Fibroblast of gingiva (primary cell): ENCODE measurements at regions not wholly inside any gene's neighbourhood (a gene's known extent, or its start where the extent isn't known, plus 50 kb on each side); places are given as distances from the start of the nearest gene placed in this dataset.
"Not testable (repeated sequence)": the region's sequence is repeated elsewhere in the genome, so short reads cannot be mapped to it uniquely, and the experiment has no call there.

ENCODE experiments used
- DNase-seq: peaks from one replicate; pipeline ENCODE4 v3.0.0-alpha.2; 2011; ENCODE audit warnings: low read depth

DNA sequence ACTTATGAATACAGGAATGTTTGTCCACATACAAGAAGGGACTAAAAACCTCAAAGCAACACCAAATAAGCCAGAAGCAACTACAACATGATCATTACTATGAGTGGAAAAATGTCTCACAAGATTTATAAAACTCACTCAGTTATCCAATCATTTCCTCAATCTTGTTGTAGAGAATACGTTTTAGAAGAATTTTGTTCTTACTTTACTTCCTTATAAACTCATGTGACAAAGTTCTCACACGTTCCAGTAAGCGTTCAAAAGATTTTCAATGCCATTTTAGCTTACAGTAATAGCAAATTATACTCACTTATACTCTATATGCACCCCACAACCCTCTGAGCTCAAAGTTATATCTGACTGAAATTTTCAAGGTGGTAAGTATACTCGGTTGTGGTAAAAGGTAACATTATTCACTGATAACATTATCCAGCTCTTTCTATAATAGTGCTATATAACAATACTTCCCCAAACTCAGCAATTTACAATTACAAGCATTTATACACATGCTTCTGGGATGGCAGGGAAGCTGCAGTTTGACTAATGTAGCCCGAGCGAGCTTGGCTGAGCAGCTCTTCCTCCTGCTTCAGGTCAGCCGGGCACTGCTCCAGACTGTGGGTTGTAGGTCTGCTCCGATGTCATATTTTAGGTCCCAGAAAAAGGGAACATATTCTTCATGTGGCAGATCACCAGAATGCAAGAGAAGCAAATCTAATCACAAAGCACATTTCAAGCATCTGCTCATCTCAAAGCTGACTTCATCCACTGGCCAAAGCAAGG, 226.3 kb downstream of the RCHY1 start:
- DNase-seq = no peak

DNA sequence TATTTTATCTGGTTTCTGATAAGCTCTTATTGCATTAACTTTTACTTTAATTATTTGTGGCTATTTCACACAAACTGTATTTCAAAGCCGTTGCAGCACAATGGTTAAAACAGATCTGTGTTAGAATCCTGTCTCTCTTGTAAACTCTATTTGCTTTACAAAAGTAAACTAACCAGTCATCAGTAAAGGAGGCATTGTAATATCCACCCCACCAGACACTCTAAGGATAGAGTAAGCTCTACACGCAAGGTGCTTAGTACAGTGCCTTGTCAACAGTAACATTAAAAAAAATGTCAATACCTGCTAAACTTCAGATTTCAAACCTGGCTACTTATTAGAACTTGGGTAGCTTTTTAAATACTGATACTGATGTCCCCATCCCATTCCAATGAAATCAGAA, 228.4 kb downstream of the RCHY1 start:
- no peak for DNase-seq

DNA sequence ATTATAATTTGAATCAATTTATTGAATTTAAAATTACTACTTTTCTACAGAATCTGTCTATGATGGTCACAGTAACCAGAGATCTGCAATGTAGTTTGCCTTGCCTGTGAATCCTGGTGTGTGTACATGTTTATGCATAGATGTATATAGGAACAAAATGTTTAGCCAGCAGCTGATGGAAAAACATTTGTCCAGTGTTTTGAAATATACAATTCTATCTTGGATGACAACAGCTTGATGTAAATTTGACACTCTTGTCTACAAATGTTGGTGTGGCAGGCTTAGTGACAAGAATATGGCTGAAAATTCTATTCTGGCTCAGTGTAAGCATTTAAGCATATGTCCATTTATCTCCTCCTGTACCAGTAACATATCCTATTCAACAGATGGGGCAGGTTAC, 229.4 kb downstream of the RCHY1 start:
- DNase-seq = no peak

DNA sequence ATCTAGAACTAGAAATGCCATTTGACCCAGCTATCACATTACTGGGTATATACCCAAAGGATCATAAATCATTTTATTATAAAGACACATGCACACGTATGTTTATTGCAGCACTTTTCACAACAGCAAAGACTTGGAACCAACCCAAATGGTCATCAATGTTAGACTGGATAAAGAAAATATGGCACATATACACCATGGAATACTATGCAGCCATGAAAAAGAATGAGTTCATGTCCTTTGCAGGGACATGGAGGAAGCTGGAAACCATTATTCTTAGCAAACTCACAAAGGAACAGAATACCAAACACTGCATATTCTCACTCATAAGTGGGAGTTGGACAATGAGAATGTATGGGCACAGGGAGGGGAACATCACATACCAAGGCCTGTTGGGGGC, 233.7 kb downstream of the RCHY1 start:
- not testable (repeated sequence) for DNase-seq

DNA sequence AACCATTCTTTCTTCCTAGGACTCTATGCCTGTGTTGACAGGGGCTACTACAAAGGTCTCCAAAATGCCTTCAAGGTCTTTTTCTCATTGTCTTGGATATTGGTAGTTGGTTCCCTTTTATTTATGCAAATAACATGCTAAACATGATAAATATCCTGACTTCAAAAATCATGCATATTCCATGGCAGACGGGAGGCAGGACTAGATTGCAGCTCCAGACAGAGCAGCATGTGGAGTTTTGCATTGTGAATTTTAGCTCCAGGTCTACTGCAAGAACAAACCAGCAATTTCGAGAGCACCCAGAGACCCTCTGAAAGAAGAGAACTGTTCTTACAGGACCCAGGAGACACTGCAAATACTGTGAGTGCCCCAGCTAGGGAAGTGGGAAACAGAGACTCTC, 254.9 kb downstream of the RCHY1 start:
- DNase-seq = no peak

DNA sequence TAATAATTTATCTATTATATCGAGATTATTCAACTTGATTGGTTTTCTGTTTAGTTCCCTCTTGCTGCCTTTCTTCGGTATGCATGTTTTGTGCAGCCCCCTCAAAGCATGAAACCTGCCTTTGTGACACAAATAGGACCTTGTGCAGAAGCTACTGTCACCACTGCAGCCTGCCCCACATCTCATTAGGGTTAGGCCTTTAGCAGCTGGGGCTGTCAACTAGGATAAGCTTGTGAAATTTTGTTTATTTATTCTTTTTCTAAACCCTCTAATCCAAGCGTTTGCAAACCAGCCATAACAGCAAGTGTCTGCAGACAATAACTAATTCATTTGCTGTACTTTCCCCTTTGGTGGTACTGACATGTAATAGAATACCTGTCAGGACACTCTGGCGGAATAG, 258.9 kb downstream of the RCHY1 start:
- DNase-seq = no peak

DNA sequence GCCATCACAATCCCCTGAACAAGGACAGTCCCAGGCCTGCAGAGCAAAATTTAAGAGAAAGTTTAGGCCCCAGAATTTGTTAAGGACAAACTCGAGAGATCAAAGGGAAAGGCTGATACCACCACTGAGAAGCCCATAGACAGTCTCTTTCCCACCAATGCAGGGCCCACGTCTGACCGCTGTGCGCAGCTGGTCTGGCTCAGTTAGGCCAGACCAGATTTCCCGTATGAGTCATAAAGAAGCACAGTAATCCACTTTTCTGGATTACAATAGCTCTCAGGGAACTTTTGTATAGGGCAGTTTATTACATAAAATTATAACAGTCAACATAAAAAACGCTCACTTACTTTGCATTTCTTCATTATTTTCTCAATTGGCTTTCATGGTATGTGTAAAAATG, 259.5 kb downstream of the RCHY1 start:
- DNase-seq = no peak

DNA sequence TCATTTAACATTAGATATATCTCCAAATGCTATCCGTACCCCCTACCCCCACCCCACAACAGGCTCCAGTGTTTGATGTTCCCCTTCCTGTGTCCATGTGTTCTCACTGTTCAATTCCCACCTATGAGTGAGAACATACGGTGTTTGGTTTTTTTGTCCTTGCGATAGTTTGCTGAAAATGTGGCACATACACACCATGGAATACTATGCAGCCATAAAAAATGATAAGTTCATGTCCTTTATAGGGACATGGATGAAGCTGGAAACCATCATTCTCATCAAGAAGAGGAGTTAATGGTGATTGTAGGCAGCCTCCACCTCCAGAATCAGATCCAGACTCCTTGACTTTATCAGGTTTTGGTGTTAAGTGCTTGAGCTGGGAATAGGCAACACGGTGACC, 261.1 kb downstream of the RCHY1 start:
- DNase-seq = not testable (repeated sequence)

DNA sequence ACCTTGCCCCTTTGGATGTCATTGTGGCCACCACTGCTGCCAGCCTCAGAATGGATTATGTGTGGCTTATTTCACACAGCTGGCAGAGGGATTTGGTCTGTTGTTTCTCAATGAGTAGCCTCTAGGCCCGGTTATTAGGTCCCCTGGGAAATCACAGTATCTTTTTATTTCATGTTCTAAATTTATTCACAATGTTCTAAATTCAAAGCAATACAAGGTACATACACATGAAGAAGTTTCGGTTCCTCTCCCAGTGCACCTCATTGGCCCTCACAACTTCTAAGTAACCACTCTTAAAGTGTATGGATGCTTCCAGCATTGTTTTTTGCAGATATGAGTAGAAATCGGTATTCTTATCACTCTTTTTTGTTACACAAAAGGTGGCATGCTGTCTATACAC, 262.7 kb downstream of the RCHY1 start:
- DNase-seq = no peak

DNA sequence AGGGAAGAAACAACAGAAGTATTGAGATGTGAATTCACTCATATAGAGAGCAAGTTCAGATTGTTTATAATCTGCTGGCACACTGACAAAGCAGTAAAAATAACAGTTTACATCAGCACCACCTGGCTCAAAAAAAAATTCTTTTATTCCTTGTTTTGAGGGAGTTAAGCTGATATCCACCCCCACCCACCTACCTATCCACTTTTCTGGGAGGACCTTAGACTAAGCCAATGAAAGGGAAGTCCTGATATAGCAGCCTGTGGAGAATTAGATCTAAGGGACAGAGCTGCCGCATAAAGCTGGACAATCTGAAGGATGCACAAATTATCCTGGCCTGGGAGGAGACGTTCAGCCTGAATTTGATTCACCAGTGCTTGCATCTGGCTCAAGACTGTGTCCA, 264.5 kb downstream of the RCHY1 start:
- DNase-seq = no peak

DNA sequence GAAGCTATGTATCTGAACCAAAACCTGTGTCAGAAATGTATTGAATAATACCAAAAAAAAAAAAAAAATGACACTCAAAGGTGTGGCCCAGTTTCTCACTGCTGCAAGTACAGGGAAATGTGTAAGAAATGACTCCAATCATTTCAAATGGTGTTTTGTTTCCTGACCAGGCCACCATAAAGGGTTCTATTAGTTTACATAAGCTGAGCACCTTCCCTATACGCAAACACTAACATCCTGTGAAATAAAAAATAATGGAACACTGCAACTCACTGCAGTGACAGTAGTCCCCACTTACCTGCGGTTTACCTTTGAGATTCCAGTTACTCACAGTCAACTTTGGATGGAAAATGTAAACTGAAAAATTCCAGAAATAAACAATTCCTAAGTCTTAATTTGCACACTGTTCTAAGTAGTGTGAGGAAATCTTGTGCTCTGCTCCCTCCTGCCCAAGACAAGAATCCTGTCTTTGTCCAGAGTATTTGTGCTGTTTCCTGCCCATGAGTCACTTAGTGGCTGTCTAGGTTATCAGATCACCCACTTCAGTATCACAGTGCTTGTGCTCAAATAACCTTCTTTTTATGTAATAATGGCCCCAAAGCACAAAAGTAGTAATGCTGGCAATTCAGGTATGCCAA, 265.3 kb downstream of the RCHY1 start:
- no peak for DNase-seq

DNA sequence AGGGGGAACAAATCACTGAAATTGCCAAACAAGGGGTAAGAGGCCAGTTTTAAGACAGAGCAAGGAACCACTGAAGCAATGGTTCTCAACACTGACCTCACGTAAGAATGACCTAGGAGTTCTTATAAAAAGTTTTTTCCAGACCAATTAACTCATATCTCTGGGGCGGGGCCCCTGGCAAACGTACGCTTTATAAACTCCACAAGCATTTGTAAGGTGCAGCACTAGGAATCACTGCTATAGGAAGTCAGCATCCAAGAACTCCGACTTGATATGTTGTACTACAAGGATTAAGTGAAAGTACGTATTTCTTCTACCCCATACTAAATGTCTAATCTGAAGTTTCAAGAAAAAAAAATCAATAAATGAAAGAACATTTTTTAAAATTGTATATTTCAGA, 269.9 kb downstream of the RCHY1 start:
- no peak for DNase-seq

DNA sequence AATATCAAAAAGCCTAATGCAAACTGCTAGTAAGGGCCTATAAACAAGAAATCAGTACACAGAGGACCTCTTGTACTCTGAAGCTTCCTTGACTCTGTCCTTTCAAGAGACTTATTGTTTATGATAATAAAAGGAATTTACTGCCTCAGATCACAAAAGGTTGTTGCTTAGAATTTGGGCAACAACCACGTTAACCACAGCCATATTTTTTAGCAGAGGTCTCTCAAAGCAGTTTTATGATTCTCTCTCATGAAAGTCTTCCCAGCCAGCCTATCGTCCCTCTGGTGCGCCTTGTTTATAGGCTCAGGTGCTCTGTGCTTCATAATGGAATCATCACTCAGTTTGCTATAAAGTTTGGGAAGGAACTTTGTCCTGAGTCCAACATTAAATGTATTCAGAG, 270.6 kb downstream of the RCHY1 start:
- DNase-seq = no peak

DNA sequence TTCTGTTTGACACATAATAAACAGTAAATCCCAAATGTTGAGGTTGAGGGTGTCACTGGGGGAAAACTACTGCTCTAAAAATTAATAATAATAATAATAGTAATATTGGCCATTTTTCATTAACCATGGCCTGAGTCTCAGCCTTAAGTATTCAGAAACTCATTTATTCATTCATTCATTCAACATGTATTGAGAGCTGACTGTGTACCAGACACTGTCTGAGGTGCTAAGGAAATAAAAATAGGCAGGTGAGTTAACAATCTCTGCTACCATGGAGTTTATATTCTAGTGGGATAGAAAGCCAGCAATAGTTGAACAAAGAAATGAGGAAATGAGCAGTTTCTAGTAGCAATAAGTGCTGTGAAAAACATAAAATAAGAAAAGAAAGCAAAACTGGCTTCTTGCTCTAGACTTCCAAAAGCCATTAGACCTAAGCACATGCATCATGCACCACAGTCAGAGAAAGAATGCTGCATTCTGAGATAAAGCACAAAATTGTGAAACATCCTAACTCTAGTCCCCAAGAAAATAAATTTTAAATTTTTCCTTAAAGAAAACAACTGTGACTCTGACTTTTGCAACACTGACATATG, 278.7 kb downstream of the RCHY1 start:
- no peak for DNase-seq

DNA sequence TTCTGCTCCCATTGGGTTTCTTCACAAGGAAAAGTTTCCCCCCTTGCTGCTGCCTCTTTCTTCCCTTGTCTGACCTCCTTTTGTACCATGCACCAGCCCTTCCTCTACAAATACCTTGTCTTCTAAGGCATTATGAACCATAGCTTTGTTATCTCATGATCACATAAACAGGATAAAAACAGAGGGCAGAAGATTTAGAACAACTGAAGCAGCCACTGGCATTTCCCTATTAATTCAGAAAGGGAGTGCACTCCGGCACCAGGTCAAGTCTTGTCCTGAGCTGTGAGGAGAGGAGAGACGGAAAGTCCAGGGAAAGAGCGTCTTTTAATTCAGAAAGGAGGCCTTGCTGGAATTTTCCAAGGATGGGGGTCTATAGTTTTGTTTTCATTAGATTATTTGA, 281.7 kb downstream of the RCHY1 start:
- no peak for DNase-seq

DNA sequence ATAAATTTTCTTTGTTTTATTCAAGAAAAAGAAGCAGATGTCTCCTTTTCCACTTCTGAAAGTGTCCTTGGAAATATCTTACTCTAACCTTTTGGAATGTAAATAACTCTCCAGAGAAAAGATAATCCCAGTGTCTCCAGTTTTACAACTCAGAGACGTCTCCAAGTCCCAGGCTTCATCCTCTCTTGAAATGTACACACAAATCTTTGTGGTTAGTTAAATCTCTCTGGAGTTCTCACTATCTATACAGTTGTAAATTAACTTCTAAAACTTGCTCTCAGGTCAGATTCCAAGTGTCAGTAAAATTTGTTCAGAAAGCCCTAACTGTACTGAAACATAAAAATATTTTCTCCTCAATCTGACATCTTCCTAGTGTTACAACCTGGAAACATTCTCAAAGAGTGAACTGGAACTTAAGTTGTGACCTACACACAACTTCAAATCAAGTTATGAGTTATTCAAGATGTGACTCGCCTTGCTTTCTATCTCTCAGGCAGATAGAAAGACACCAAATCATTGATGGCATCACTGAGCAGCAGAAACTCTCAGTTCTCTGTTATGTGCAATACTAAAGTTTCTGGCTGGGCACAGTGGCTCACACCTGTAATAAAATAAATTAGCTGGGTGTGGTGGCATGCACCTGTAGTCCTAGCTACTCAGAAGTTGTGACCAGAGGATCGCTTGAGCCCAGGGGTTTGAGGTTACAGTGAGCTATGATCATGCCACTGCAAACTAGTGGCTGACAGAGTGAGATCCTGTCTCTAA, 284.2 kb downstream of the RCHY1 start:
- no peak for DNase-seq

DNA sequence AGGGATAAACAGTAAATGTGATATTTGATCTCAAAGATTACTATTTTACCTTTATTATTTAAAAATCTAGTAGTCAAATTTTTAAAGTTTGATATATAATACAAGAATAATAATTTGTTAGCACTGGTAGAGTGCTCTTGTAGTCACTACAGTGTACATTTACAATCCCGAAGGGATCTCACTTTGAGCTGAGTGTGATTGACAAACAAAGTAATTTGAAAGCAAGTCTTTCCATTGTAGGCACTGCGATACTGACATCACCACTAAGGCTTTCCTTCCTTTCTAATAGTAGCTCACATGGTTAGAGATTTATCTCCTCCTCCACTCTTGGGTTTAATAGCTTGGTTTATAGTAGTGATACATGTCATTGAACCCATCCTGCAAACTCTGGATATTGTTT, 280.6 kb downstream of the PARM1 start:
- no peak for DNase-seq

DNA sequence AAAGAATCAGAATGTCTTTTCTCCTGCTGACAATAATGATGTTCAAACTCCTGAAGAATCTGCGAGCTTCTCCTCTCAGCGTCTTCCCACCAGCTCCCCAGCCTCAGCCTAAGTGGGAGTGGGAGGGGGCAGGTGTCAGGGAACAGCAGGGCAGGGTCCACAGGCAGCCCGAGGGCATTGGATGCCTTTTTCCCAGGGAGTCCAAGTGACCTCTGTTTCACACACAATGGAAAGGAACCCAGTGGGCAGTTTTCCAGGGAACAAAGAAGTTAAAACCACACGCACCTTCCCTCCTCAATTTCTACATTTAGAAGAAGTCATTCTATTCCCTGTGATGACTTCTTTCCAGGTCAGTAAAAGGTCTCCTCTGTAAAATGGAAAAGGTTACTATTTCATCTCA, 278.5 kb downstream of the PARM1 start:
- no peak for DNase-seq

DNA sequence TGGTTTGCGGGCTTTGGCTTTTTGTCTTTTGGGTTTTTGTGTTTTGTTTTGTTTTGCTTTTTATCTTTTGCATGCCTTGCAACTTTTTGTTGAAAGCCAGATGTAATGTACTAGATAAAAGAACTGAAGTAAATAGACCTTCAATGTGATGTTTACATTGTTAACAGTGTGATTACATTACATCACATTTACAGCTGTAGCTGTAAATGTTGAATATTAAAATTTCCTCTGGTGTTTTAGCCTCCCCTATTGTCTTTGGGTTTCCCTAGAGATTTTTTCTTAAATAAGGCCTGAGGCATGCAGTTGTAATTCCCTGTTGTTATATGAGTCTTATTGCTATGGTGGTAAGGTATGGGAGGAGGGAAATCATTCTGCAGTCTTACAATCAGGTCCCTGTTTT, 275.0 kb downstream of the PARM1 start:
- no peak for DNase-seq

DNA sequence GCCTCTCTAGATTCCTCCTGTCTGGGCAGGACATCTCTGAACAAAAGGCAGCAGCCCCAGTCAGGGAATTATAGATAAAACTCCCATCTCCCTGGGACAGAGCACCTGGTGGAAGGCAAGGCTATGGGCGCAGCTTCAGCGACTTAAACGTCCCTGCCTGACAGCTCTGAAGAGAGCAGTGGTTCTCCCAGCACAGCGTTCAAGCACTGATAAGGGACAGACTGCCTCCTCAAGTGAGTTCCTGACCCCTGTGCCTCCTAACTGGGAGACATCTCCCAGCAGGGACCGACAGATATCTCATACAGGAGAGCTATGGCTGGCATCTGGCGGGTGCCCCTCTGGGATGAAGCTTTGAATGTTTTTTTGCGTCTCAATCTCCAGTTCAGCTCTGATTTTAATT, 262.2 kb downstream of the PARM1 start:
- no peak for DNase-seq

DNA sequence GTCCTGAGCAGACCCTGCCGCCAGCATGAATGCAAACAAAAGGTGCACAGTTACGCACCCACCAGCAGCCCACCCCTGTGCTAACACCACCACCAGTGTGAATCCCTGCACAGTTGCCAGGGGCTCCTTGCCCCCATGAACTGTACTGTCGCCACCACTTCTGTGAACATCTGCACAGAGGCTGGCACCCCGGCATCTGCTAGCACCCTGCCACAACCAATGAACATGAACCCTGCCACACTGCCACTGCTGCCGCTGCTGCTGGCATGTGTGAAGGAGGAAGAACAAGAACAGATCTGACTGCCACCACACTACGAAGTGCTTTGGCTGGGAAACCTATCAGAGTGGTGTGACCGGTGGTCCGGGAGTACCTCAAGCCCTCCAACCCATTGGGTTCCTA, 261.3 kb downstream of the PARM1 start:
- DNase-seq = no peak

DNA sequence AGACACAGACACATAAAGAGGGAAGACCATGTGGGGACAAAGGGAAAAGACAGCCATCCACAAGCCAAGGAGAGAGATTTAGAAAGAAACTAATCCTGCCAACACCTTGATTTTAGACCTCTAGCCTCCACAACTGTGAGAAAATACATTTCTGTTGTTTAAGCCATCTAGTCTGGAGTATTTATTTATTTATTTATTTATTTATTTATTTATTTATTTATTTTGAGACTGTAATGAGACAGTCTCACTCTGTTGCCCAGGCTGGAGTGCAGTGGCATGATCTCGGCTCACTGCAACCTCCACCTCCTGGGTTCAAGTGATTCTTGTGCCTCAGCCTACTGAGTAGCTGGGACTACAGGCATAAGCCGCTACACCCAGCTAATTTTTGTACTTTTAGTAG, 259.3 kb downstream of the PARM1 start:
- not testable (repeated sequence) for DNase-seq
